Neuronal stem cell (in vitro differentiated cells): ENCODE measurements at regions not wholly inside any gene's neighbourhood (a gene's known extent, or its start where the extent isn't known, plus 50 kb on each side); places are given as distances from the start of the nearest gene placed in this dataset.
"Not testable (repeated sequence)": the region's sequence is repeated elsewhere in the genome, so short reads cannot be mapped to it uniquely, and the experiment has no call there.

Experiments used
- DNase-seq: peaks from one replicate; pipeline ENCODE4 v3.0.0-alpha.2; 2013; ENCODE audit warnings: low spot score
- H2AFZ ChIP-seq: one replicate; pipeline ENCODE4 v1.6.1; 2013; ENCODE audit warnings: mild to moderate bottlenecking, low read length, inconsistent platforms
- H2AK5ac ChIP-seq: 2 replicates; pipeline ENCODE4 v1.6.1; 2013; ENCODE audit warnings: low read depth, mild to moderate bottlenecking, inconsistent platforms, low read length, moderate library complexity, mixed read lengths
- H2BK120ac ChIP-seq: 2 replicates; pipeline ENCODE4 v1.6.1; 2013; ENCODE audit warnings: low read depth, mild to moderate bottlenecking, inconsistent platforms, low read length, moderate library complexity, mixed read lengths
- H2BK12ac ChIP-seq: one replicate; pipeline ENCODE4 v1.6.1; 2013; ENCODE audit warnings: low read length, inconsistent platforms
- H2BK15ac ChIP-seq: 2 replicates; pipeline ENCODE4 v1.6.1; 2013; ENCODE audit warnings: mild to moderate bottlenecking, low read length, inconsistent platforms, mixed read lengths
- H2BK5ac ChIP-seq: one replicate; pipeline ENCODE4 v1.6.1; 2013; ENCODE audit warnings: inconsistent platforms, mild to moderate bottlenecking, low read length, moderate library complexity
- H3K14ac ChIP-seq: one replicate; pipeline ENCODE4 v1.6.1; 2013; ENCODE audit warnings: low read length, inconsistent platforms
- H3K18ac ChIP-seq: 2 replicates; pipeline ENCODE4 v1.6.1; 2013; ENCODE audit warnings: low read length, inconsistent platforms
- H3K23ac ChIP-seq: 2 replicates; pipeline ENCODE4 v1.6.1; 2013; ENCODE audit warnings: low read depth, mild to moderate bottlenecking, mixed read lengths, low read length, inconsistent platforms; ENCODE audit not compliant: poor library complexity
- H3K27ac ChIP-seq: replicated peaks from 3 replicates; pipeline ENCODE4 v1.5.1; 2013; ENCODE audit warnings: low read length, inconsistent platforms
- H3K27me3 ChIP-seq, 3 experiments: 2 replicates each; pipeline ENCODE4 v1.6.1; 2013; ENCODE audit warnings: low read length in 3 of 3, mild to moderate bottlenecking in 2 of 3, inconsistent platforms in 1 of 3, low read depth in 1 of 3, mixed read lengths in 1 of 3, moderate library complexity in 1 of 3; ENCODE audit not compliant: control insufficient read depth in 3 of 3, insufficient read depth in 3 of 3
- H3K36me3 ChIP-seq, 2 donors: replicated peaks in 1 of 2; 2 replicates each; pipeline ENCODE4 v1.6.1; 2013; ENCODE audit warnings: low read length in 2 of 2; ENCODE audit not compliant: control insufficient read depth in 2 of 2, insufficient read depth in 2 of 2
- H3K4ac ChIP-seq: 2 replicates; pipeline ENCODE4 v1.6.1; 2013; ENCODE audit warnings: inconsistent platforms, mild to moderate bottlenecking, low read length, moderate library complexity
- H3K4me1 ChIP-seq, 2 donors: 1 replicate in 1 of 2; 2 replicates in 1 of 2; pipeline ENCODE4 v1.6.1; 2013; ENCODE audit warnings: low read length in 2 of 2, low read depth in 1 of 2; ENCODE audit not compliant: control insufficient read depth in 2 of 2, insufficient read depth in 1 of 2
- H3K4me2 ChIP-seq: one replicate; pipeline ENCODE4 v1.6.1; 2013; ENCODE audit warnings: mild to moderate bottlenecking, low read length, inconsistent platforms; ENCODE audit not compliant: insufficient read depth, poor library complexity, severe bottlenecking
- H3K4me3 ChIP-seq, 2 donors: 2 replicates each; pipeline ENCODE4 v1.5.1; 2013; ENCODE audit warnings: low read length in 2 of 2, mild to moderate bottlenecking in 2 of 2, inconsistent platforms in 1 of 2, moderate library complexity in 1 of 2
- H3K79me1 ChIP-seq: one replicate; pipeline ENCODE4 v1.6.1; 2013; ENCODE audit warnings: low read depth, mild to moderate bottlenecking, inconsistent platforms, low read length, moderate library complexity
- H3K9ac ChIP-seq: one replicate; pipeline ENCODE4 v1.6.1; 2013; ENCODE audit warnings: mild to moderate bottlenecking, low read depth, low read length, inconsistent platforms; ENCODE audit not compliant: poor library complexity
- H3K9me3 ChIP-seq, 2 donors: replicated peaks in 1 of 2; 2 replicates each; pipeline versions ENCODE3 to v1.6.1; 2013; ENCODE audit warnings: low read length in 2 of 2, mild to moderate bottlenecking in 2 of 2, inconsistent platforms in 1 of 2, low read depth in 1 of 2, mixed read lengths in 1 of 2, moderate library complexity in 1 of 2; ENCODE audit not compliant: control insufficient read depth in 2 of 2, insufficient read depth in 1 of 2
- H4K8ac ChIP-seq: one replicate; pipeline ENCODE4 v1.6.1; 2013; ENCODE audit warnings: low read depth, mild to moderate bottlenecking, inconsistent platforms, low read length, moderate library complexity
- H4K91ac ChIP-seq: one replicate; pipeline ENCODE4 v1.6.1; 2013; ENCODE audit warnings: low read length, low read depth, mild to moderate bottlenecking, inconsistent platforms; ENCODE audit not compliant: poor library complexity
- WGBS, 2 donors: extraction: QIAGEN DNeasy Blood & Tissue Kit; methylation state at CpG; one replicate each; pipeline ENCODE4 v1.1.7; 2013; ENCODE audit warnings: missing lambda C conversion rate in 2 of 2, mixed read lengths in 1 of 2; ENCODE audit not compliant: insufficient read length in 2 of 2, insufficient replicate concordance in 1 of 2; ENCODE audit errors: extremely low coverage in 2 of 2; 5-methylcytosine and 5-hydroxymethylcytosine counted together

- H3K23ac ChIP-seq: no peak overlapping the region
- no peak overlapping the region for H3K27ac ChIP-seq
- no peak overlapping the region for H3K18ac ChIP-seq
- no peak overlapping the region for H2BK15ac ChIP-seq
- H2BK5ac ChIP-seq: no peak overlapping the region
- no peak overlapping the region for H4K8ac ChIP-seq
- no peak overlapping the region for H3K4me3 ChIP-seq
- no peak overlapping the region for H3K4me2 ChIP-seq
- H3K4ac ChIP-seq: no peak overlapping the region
- H2AK5ac ChIP-seq: no peak overlapping the region
- no peak overlapping the region for H2BK120ac ChIP-seq
- no peaks in the 10 kb centered on the region for H3K4me1 ChIP-seq
- H2AFZ ChIP-seq: no peak overlapping the region
- H3K9ac ChIP-seq: no peak overlapping the region
- no CpG with 5 or more reads among the region's 3 CpGs for WGBS, 2 donors
- H3K36me3 ChIP-seq: no peaks in the 10 kb centered on the region
- no peaks in the 10 kb centered on the region for H3K27me3 ChIP-seq
- no peak overlapping the region for H3K14ac ChIP-seq
- H4K91ac ChIP-seq: no peak overlapping the region
- no peak for DNase-seq
- peaks cover 0 to 2% of the 10 kb centered on the region in 2 donors for H3K9me3 ChIP-seq
- no peaks in the 10 kb centered on the region for H3K79me1 ChIP-seq
- no peak overlapping the region for H2BK12ac ChIP-seq
Measured at GRCh38 chr3:147521646-147522045, 112.5 kb downstream of the ZIC1 start.

DNA sequence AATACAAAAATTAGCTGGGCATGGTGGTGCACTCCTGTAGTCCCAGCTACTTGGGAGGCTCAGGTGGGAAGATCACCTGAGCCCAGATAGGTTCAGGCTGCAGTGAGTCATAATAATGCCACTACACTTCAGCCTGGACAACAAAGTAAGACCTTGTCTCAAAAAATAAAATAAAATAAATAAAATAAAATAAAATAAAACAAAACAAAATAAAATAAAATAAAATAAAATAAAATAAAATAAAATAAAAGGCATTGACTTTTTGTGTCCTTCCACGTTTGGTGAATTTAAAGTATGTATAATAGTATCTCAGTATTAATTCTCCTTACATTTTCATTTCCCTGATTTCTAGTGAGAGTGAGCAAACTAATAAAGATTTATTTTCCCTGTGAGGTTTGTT lies 113.6 kb downstream of the ZIC1 start:
- H3K4ac ChIP-seq, H3K27me3 ChIP-seq, H3K9ac ChIP-seq, H3K4me3 ChIP-seq, H4K8ac ChIP-seq, H2BK15ac ChIP-seq, H3K18ac ChIP-seq, H3K4me1 ChIP-seq, H2AFZ ChIP-seq, DNase-seq, H3K4me2 ChIP-seq, H3K9me3 ChIP-seq, H3K14ac ChIP-seq, H2BK5ac ChIP-seq, H4K91ac ChIP-seq, H3K36me3 ChIP-seq, H3K79me1 ChIP-seq, H2AK5ac ChIP-seq, H3K23ac ChIP-seq, H2BK120ac ChIP-seq, H3K27ac ChIP-seq, H2BK12ac ChIP-seq: not testable (repeated sequence)
- WGBS, 2 donors: no CpG with 5 or more reads among the region's 1 CpG

DNA sequence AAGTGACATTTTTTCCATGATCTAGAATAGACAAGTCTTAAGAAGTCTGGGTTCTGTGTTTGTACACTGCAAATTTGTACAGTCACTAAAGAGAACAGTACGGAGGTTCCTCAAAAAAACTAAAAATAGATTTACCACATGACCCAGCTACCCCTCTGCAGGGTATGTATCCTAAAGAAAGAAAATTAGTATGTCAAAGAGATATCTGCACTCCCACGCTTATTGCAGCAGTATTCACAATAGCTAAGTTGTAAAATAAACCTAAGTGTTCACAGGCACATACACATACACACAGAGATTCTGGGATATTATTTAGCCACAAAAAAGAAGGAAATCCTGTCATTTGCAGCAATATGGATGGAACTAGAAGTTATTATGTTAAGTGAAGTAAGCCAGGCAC lies 120.4 kb downstream of the ZIC1 start:
- Histone ChIP-seq H4K8ac (no peak overlapping the region), H3K14ac (no peak overlapping the region), H2AFZ (no peak overlapping the region), H3K4me3 (no peak overlapping the region), H2BK120ac (no peak overlapping the region), H3K9ac (no peak overlapping the region), H3K27ac (no peak overlapping the region), H2BK12ac (no peak overlapping the region), H2AK5ac (no peak overlapping the region), H3K9me3 (peaks cover 0 to 8% of the 10 kb centered on the region in 2 donors), H2BK5ac (no peak overlapping the region), H3K79me1 (no peaks in the 10 kb centered on the region), H3K4me2 (no peak overlapping the region), H3K27me3 (no peaks in the 10 kb centered on the region), H3K4ac (no peak overlapping the region), H2BK15ac (no peak overlapping the region), H3K36me3 (no peaks in the 10 kb centered on the region), H3K23ac (no peak overlapping the region), H3K18ac (no peak overlapping the region), H4K91ac (no peak overlapping the region), H3K4me1 (peaks cover 0 to 2% of the 10 kb centered on the region in 2 donors)
- DNase-seq: no peak
- no CpG with 5 or more reads among the region's 2 CpGs for WGBS, 2 donors

DNA sequence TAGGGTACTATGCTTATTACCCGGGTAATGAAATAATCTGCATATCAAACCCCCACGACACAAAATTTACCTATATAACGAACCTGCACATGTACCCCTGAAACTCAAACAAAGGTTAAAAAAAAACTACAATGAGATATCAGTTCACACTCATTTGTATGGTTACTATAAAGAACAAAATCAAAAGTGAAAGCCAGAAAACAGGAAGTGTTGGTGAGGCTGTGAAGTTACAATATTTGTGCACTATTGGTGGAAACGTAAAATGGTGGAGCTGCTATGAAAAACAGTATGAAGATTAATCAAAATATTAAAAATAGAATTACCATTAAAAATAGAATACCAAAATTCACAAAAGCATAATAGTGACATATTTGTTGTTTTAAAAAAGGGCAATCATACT lies 128.9 kb downstream of the ZIC1 start:
- Histone ChIP-seq H2AFZ (no peak overlapping the region), H3K4me2 (no peak overlapping the region), H3K4me3 (no peak overlapping the region), H3K27me3 (no peaks in the 10 kb centered on the region), H2AK5ac (no peak overlapping the region), H3K18ac (no peak overlapping the region), H3K23ac (no peak overlapping the region), H3K4ac (no peak overlapping the region), H2BK15ac (no peak overlapping the region), H3K36me3 (no peaks in the 10 kb centered on the region), H3K4me1 (no peaks in the 10 kb centered on the region), H3K9ac (no peak overlapping the region), H4K91ac (no peak overlapping the region), H2BK5ac (no peak overlapping the region), H3K27ac (no peak overlapping the region), H3K79me1 (no peaks in the 10 kb centered on the region), H3K14ac (no peak overlapping the region), H2BK120ac (no peak overlapping the region), H4K8ac (no peak overlapping the region), H3K9me3 (no peaks in the 10 kb centered on the region), H2BK12ac (no peak overlapping the region)
- WGBS, 2 donors: no CpG with 5 or more reads among the region's 4 CpGs
- DNase-seq: no peak
